ENCODE measurements at regions not wholly inside any gene's neighbourhood (a gene's known extent, or its start where the extent isn't known, plus 50 kb on each side); places are given as distances from the start of the nearest gene placed in this dataset.

GRCh38 chr18:28711096-28711495 lies 534.2 kb upstream of the CDH2 start:
- Histone ChIP-seq H3K27me3 (ENCODE audit: insufficient read depth, low read depth) (no peaks in the 10 kb centered on the region), H3K27ac (no peak overlapping the region), H4K20me1 (ENCODE audit: insufficient read depth) (no peaks in the 10 kb centered on the region), H3K36me3 (ENCODE audit: insufficient read depth) (no peaks in the 10 kb centered on the region), H3K4me2 (no peak overlapping the region), H3K4me3 (IDR thresholded peaks at IDR 0.05; ENCODE audit: insufficient read depth, low read depth, low read length) (no peak overlapping the region), H3K9ac (no peak overlapping the region), H3K4me1 (ENCODE audit: low read depth, poor library complexity, severe bottlenecking) (no peaks in the 10 kb centered on the region), H2AFZ (ENCODE audit: low read depth) (no peak overlapping the region), H3K79me2 (ENCODE audit: insufficient read depth, low read depth) (no peaks in the 10 kb centered on the region)
- TF ChIP-seq CTCF (conservative IDR thresholded peaks at IDR 0.05; ENCODE audit: low read depth, low read length): no peak

- Histone ChIP-seq H3K27me3 (ENCODE audit: insufficient read depth, low read depth) (no peaks in the 10 kb centered on the region), H2AFZ (ENCODE audit: low read depth) (no peak overlapping the region), H3K27ac (no peak overlapping the region), H3K79me2 (ENCODE audit: insufficient read depth, low read depth) (no peaks in the 10 kb centered on the region), H3K9ac (no peak overlapping the region), H3K4me1 (ENCODE audit: low read depth, poor library complexity, severe bottlenecking) (no peaks in the 10 kb centered on the region), H3K36me3 (ENCODE audit: insufficient read depth) (no peaks in the 10 kb centered on the region), H3K4me3 (IDR thresholded peaks at IDR 0.05; ENCODE audit: insufficient read depth, low read depth, low read length) (no peak overlapping the region), H4K20me1 (ENCODE audit: insufficient read depth) (no peaks in the 10 kb centered on the region), H3K4me2 (no peak overlapping the region)
- no peak for TF ChIP-seq CTCF (conservative IDR thresholded peaks at IDR 0.05; ENCODE audit: low read depth, low read length)
Measured at GRCh38 chr18:28707006-28707405, 530.1 kb upstream of the CDH2 start.

GRCh38 chr18:28706397-28706796 lies 529.5 kb upstream of the CDH2 start:
- Histone ChIP-seq H4K20me1 (ENCODE audit: insufficient read depth) (no peaks in the 10 kb centered on the region), H3K4me1 (ENCODE audit: low read depth, poor library complexity, severe bottlenecking) (no peaks in the 10 kb centered on the region), H3K4me2 (no peak overlapping the region), H3K27ac (no peak overlapping the region), H3K4me3 (IDR thresholded peaks at IDR 0.05; ENCODE audit: insufficient read depth, low read depth, low read length) (no peak overlapping the region), H2AFZ (ENCODE audit: low read depth) (no peak overlapping the region), H3K36me3 (ENCODE audit: insufficient read depth) (no peaks in the 10 kb centered on the region), H3K27me3 (ENCODE audit: insufficient read depth, low read depth) (no peaks in the 10 kb centered on the region), H3K9ac (no peak overlapping the region), H3K79me2 (ENCODE audit: insufficient read depth, low read depth) (no peaks in the 10 kb centered on the region)
- no peak for TF ChIP-seq CTCF (conservative IDR thresholded peaks at IDR 0.05; ENCODE audit: low read depth, low read length)

- Histone ChIP-seq H3K36me3 (ENCODE audit: insufficient read depth) (no peaks in the 10 kb centered on the region), H3K4me2 (no peak overlapping the region), H2AFZ (ENCODE audit: low read depth) (no peak overlapping the region), H3K4me3 (IDR thresholded peaks at IDR 0.05; ENCODE audit: insufficient read depth, low read depth, low read length) (no peak overlapping the region), H3K79me2 (ENCODE audit: insufficient read depth, low read depth) (no peaks in the 10 kb centered on the region), H3K27me3 (ENCODE audit: insufficient read depth, low read depth) (no peaks in the 10 kb centered on the region), H3K27ac (no peak overlapping the region), H4K20me1 (ENCODE audit: insufficient read depth) (no peaks in the 10 kb centered on the region), H3K4me1 (ENCODE audit: low read depth, poor library complexity, severe bottlenecking) (no peaks in the 10 kb centered on the region), H3K9ac (no peak overlapping the region)
- no peak for TF ChIP-seq CTCF (conservative IDR thresholded peaks at IDR 0.05; ENCODE audit: low read depth, low read length)
Measured at GRCh38 chr18:28705482-28705881, 528.6 kb upstream of the CDH2 start.
